Neural progenitor cell (in vitro differentiated cells): ENCODE measurements at regions not wholly inside any gene's neighbourhood (a gene's known extent, or its start where the extent isn't known, plus 50 kb on each side); places are given as distances from the start of the nearest gene placed in this dataset.

ENCODE experiments used
- CTCF ChIP-seq: fragments of 200-600 bp; sonication (generic); IDR thresholded peaks from 2 replicates; pipeline ENCODE4 v1.5.1; 2017; ENCODE audit warnings: antibody characterized with exemption, mild to moderate bottlenecking
- EZH2 ChIP-seq: fragments of 200-600 bp; sonication (generic); IDR thresholded peaks from 2 replicates; pipeline ENCODE4 v1.6.1; 2017; ENCODE audit warnings: antibody characterized with exemption, mild to moderate bottlenecking, moderate library complexity
- EZH2phosphoT487 ChIP-seq: fragments of 200-600 bp; sonication (generic); IDR thresholded peaks from 2 replicates; pipeline ENCODE4 v1.6.1; 2017; ENCODE audit warnings: antibody characterized with exemption

GRCh38 chr2:139850254-139850890 lies 1070.2 kb upstream of the NXPH2 start:
- TF ChIP-seq CTCF (no peak), EZH2 (no peak), EZH2phosphoT487 (no peak)
